ENCODE measurements at regions not wholly inside any gene's neighbourhood (a gene's known extent, or its start where the extent isn't known, plus 50 kb on each side); places are given as distances from the start of the nearest gene placed in this dataset.
A peak's percentile ranks its signal among the peaks of the same experiment; 100 is the strongest.

GRCh38 chr9:17863213-17863883 lies 284.5 kb downstream of the SH3GL2 start (continued):
- TF ChIP-seq USF2 (IDR thresholded peaks at IDR 0.05; ENCODE audit: borderline replicate concordance, low read depth, low read length) (no peak), TCF12 (IDR thresholded peaks at IDR 0.05; ENCODE audit: low read depth, low read length) (peak; percentile 92), POLR2A (IDR thresholded peaks at IDR 0.05; ENCODE audit: low read depth, low read length) (no peak), YY1 (IDR thresholded peaks at IDR 0.05; ENCODE audit: low read depth, low read length) (no peak), ZNF24 (IDR thresholded peaks at IDR 0.05) (no peak), JUNB (IDR thresholded peaks at IDR 0.05) (peak; percentile 58), EGR1 (IDR thresholded peaks at IDR 0.05; ENCODE audit: borderline replicate concordance in 1 of 2, low read depth in 2 of 2, low read length in 2 of 2) (no peak), GABPA (IDR thresholded peaks at IDR 0.05; ENCODE audit: low read depth) (no peak), CHD1 (IDR thresholded peaks at IDR 0.05; ENCODE audit: low read depth, low read length) (no peak), HDGF (IDR thresholded peaks at IDR 0.05) (no peak), MYC (IDR thresholded peaks at IDR 0.05; ENCODE audit: insufficient read depth, insufficient read length, insufficient replicate concordance, low read length, severe bottlenecking) (no peak), ZBTB33 (IDR thresholded peaks at IDR 0.05) (no peak), IRF4 (IDR thresholded peaks at IDR 0.05; ENCODE audit: low read depth, low read length) (peak; percentile 65; the same call in 1 of the 2 replicates), CEBPZ (IDR thresholded peaks at IDR 0.05; ENCODE audit: low read depth, low read length) (no peak), STAT1 (conservative IDR thresholded peaks at IDR 0.05) (no peak), BACH1 (IDR thresholded peaks at IDR 0.05; ENCODE audit: borderline replicate concordance) (peak; percentile 30; the same call in 1 of the 2 replicates), FOS (IDR thresholded peaks at IDR 0.05; ENCODE audit: borderline replicate concordance, extremely low read depth, insufficient read length) (no peak), TARDBP (IDR thresholded peaks at IDR 0.05; ENCODE audit: borderline replicate concordance) (no peak), SPI1 (IDR thresholded peaks at IDR 0.05; ENCODE audit: borderline replicate concordance, insufficient read depth, low read depth, low read length) (0 out of 2 replicates have a peak, but pooled peaks have one; percentile 8), IRF3 (IDR thresholded peaks at IDR 0.05) (no peak), E2F4 (IDR thresholded peaks at IDR 0.05; ENCODE audit: low read depth, low read length) (no peak), RAD21 (IDR thresholded peaks at IDR 0.05; ENCODE audit: insufficient read depth, low read depth, low read length) (no peak), ZNF207 (IDR thresholded peaks at IDR 0.05; ENCODE audit: borderline replicate concordance) (no peak), RBBP5 (conservative IDR thresholded peaks at IDR 0.05) (no peak)
